PC-3 (cell line): ENCODE measurements at regions not wholly inside any gene's neighbourhood (a gene's known extent, or its start where the extent isn't known, plus 50 kb on each side); places are given as distances from the start of the nearest gene placed in this dataset.
A peak's percentile ranks its signal among the peaks of the same experiment; 100 is the strongest.

Experiments used
- ATAC-seq: fragments of 200-7000 bp; cut with Tn5 transposase; 2 replicates; pipeline ENCODE4 v1.9.1; 2020; ENCODE audit warnings: mild to moderate bottlenecking, moderate library complexity
- BruUV-seq: library from RNA; stranded (reverse); fragments of 400-500 nt; replicated peaks from 2 replicates; lab custom pipeline; 2021; lab: Mats Ljungman, UMichigan
- CTCF ChIA-PET: fragments of 300-600 bp; sonication (Branson Sonifier 250); formaldehyde crosslinking; loops from one replicate; lab custom pipeline; 2022; ENCODE audit warnings: antibody characterized with exemption; lab: Charles Lee
- POLR2A ChIA-PET: fragments of 300-600 bp; sonication (Branson Sonifier 250); formaldehyde crosslinking; loops from one replicate; lab custom pipeline; 2022; ENCODE audit warnings: antibody characterized with exemption; ENCODE audit not compliant: unreplicated experiment; lab: Charles Lee
- DNase-seq: peaks from one replicate; pipeline ENCODE4 v3.0.0-alpha.2; 2015
- H2AFZ ChIP-seq: fragments of 300-600 bp; sonication (generic); 2 replicates; pipeline ENCODE4 v1.6.0; 2016; ENCODE audit warnings: antibody characterized with exemption, low read length
- H3F3A ChIP-seq: fragments of 300-600 bp; sonication (generic); one replicate; pipeline ENCODE4 v1.6.0; 2017; ENCODE audit warnings: antibody characterized with exemption, low read length, control low read depth, mild to moderate bottlenecking; ENCODE audit not compliant: unreplicated experiment
- H3K27ac ChIP-seq: fragments of 300-600 bp; sonication (generic); 2 replicates; pipeline ENCODE4 v1.5.1; 2016; ENCODE audit warnings: mild to moderate bottlenecking, low read length
- H3K27me3 ChIP-seq: fragments of 300-600 bp; sonication (generic); 2 replicates; pipeline ENCODE4 v1.6.1; 2016; ENCODE audit warnings: low read length, mixed read lengths
- H3K36me3 ChIP-seq: fragments of 300-600 bp; sonication (generic); 2 replicates; pipeline ENCODE4 v1.6.1; 2016; ENCODE audit warnings: low read depth, mixed run types, low read length, mixed read lengths
- H3K4me1 ChIP-seq: fragments of 300-600 bp; sonication (generic); 2 replicates; pipeline ENCODE4 v1.5.1; 2016; ENCODE audit warnings: low read length; ENCODE audit not compliant: insufficient read depth
- H3K4me2 ChIP-seq: fragments of 300-600 bp; sonication (generic); 2 replicates; pipeline ENCODE4 v1.6.0; 2016; ENCODE audit warnings: low read length
- H3K4me3 ChIP-seq: fragments of 300-600 bp; sonication (generic); 2 replicates; pipeline ENCODE4 v1.5.1; 2016; ENCODE audit warnings: mild to moderate bottlenecking, low read length, mixed read lengths
- H3K79me2 ChIP-seq: fragments of 300-600 bp; sonication (generic); 2 replicates; pipeline ENCODE4 v1.6.1; 2017; ENCODE audit warnings: low read length, mixed read lengths
- H3K9ac ChIP-seq: fragments of 300-600 bp; sonication (generic); 2 replicates; pipeline ENCODE4 v1.6.0; 2016; ENCODE audit warnings: mild to moderate bottlenecking, low read length
- H3K9me2 ChIP-seq: fragments of 300-600 bp; sonication (generic); replicated peaks from 2 replicates; pipeline ENCODE4 v1.6.1; 2016; ENCODE audit warnings: mixed run types, low read length, mixed read lengths
- H3K9me3 ChIP-seq: fragments of 300-600 bp; sonication (generic); 2 replicates; pipeline ENCODE4 v1.6.1; 2016; ENCODE audit warnings: low read length, mixed read lengths
- H4K20me1 ChIP-seq: fragments of 300-600 bp; sonication (generic); 2 replicates; pipeline ENCODE4 v1.6.1; 2016; ENCODE audit warnings: low read length, mixed read lengths
- EZH2 ChIP-seq: fragments of 300-600 bp; sonication (generic); IDR thresholded peaks from one replicate; pipeline ENCODE4 v1.6.1; 2017; ENCODE audit warnings: antibody characterized with exemption, mild to moderate bottlenecking, low read length; ENCODE audit not compliant: unreplicated experiment
- EZH2phosphoT487 ChIP-seq: fragments of 300-600 bp; sonication (generic); IDR thresholded peaks from 2 replicates; pipeline ENCODE4 v1.6.1; 2018; ENCODE audit warnings: mild to moderate bottlenecking, antibody characterized with exemption, low read length, borderline replicate concordance
- intact Hi-C: fragments of 100-400 bp; cut with micrococcal nuclease; formaldehyde crosslinking; loops from 2 replicates; pipeline ENCODE4 v1.9.0; 2023
- TF ChIP-seq, protein P1 (sequence below): fragments of 300-600 bp; sonication (generic); conservative IDR thresholded peaks from 2 replicates; pipeline ENCODE4 v1.5.1; 2017; ENCODE audit warnings: antibody characterized with exemption, low read depth, mild to moderate bottlenecking, low read length

DNA sequence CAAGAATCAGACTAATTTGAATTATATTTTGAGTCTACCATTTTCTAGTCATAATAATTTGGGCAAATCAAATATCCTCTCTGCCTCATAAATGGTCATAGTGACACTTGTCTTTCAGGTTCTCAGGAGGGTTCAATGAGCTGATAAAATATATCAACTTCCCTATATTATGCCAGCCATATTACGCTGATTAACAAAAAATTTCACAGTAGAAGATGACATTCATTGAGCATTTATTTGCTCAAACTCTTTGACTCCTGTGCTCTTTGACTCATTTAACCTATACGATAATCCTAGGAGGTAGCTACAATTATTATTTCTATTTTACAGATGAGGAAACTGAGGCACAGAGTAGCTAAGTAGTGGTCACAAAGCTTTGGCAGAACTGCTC is 60.0 kb upstream of the CCDC91 start:
- H3K9me3 ChIP-seq = no peaks in the 10 kb centered on the region
- H3K27me3 ChIP-seq = no peaks in the 10 kb centered on the region
- DNase-seq (no peak), ATAC-seq (no peak)
- no TSS peak for BruUV-seq
- no peak overlapping the region for H3K4me3 ChIP-seq
- intact Hi-C loops = loop anchor here (2.0 kb wide), 3 partner anchors 43 to 147 kb away; no protein-coding TSS in a partner anchor
- peaks cover 7% of the 10 kb centered on the region for H3F3A ChIP-seq
- H3K4me1 ChIP-seq = peaks cover 31% of the 10 kb centered on the region
- peak overlapping the region; percentile 92 for H3K27ac ChIP-seq
- TF ChIP-seq EZH2 (no peak), EZH2phosphoT487 (no peak)
- TF ChIP-seq, protein P1, sequence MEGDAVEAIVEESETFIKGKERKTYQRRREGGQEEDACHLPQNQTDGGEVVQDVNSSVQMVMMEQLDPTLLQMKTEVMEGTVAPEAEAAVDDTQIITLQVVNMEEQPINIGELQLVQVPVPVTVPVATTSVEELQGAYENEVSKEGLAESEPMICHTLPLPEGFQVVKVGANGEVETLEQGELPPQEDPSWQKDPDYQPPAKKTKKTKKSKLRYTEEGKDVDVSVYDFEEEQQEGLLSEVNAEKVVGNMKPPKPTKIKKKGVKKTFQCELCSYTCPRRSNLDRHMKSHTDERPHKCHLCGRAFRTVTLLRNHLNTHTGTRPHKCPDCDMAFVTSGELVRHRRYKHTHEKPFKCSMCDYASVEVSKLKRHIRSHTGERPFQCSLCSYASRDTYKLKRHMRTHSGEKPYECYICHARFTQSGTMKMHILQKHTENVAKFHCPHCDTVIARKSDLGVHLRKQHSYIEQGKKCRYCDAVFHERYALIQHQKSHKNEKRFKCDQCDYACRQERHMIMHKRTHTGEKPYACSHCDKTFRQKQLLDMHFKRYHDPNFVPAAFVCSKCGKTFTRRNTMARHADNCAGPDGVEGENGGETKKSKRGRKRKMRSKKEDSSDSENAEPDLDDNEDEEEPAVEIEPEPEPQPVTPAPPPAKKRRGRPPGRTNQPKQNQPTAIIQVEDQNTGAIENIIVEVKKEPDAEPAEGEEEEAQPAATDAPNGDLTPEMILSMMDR = no peak
- peak overlapping the region; percentile 49; the same call in 1 of the 2 replicates for H2AFZ ChIP-seq
- no peaks in the 10 kb centered on the region for H3K79me2 ChIP-seq
- ChIA-PET CTCF (interaction anchor here (1.0 kb wide), 1 partner anchor 160 kb away, joined by 4 read pairs; no protein-coding TSS in a partner anchor), POLR2A (interaction anchor here (0.9 kb wide), 1 partner anchor 60 kb away, joined by 3 read pairs; the partner anchor contains the start of gene CCDC91)
- no peaks in the 10 kb centered on the region for H4K20me1 ChIP-seq
- H3K36me3 ChIP-seq = no peaks in the 10 kb centered on the region
- no peaks in the 10 kb centered on the region for H3K9me2 ChIP-seq
- H3K9ac ChIP-seq = peak overlapping the region; percentile 39
- H3K4me2 ChIP-seq = peak overlapping the region; percentile 63

DNA sequence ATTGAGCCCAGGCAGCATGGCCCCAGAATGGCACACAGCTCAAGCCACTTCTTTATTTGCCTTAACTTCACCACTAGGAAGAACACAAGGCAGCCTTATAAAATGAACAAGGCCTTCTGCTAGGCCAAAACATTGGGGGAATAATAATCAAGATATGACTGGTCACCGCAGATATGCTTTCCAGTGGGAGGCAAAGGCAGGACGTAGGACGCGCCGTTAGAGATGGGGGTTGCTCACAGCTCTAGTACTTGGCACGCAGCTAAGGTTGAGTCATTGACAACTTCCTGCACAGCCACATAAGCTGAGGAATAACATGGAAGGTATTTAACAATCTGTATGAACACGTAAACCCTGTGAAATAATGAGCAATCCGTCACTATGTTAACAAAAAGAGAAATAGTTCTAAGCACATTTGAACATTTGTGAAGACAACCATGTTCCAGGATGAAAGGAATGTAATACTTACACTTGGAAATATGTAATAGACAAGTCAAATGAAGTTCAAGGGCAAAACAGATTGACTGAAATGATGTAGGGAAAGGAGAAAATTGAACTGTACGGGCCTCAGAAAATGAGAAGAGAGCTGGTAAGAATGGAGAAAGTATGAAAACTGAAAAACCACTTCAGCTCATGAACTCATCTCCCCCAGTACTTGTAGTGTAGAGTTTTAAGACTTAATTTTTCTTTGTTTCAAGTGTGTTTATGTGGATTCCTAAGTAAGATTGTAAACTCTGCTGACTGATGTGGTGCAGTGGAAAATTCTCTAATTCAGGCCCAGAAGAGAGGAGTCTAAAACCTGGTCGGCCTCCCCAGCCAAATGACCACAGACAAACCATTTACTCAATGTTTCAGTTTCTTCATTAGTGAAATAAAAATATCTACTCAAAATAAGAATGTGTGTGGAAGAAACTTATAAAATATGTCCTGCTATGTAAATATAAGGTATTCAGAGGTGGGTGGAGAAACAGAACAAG is 59.3 kb upstream of the CCDC91 start:
- Histone ChIP-seq H3K79me2 (no peaks in the 10 kb centered on the region), H3F3A (peaks cover 7% of the 10 kb centered on the region), H3K4me3 (0 out of 2 replicates have a peak overlapping the region, but pooled peaks have one; percentile 9), H3K9ac (peak overlapping the region; percentile 61), H3K9me3 (no peaks in the 10 kb centered on the region), H2AFZ (peak overlapping the region; percentile 60), H4K20me1 (no peaks in the 10 kb centered on the region), H3K4me2 (peak overlapping the region; percentile 67), H3K36me3 (no peaks in the 10 kb centered on the region), H3K27me3 (no peaks in the 10 kb centered on the region), H3K4me1 (peaks cover 31% of the 10 kb centered on the region), H3K9me2 (no peaks in the 10 kb centered on the region), H3K27ac (peak overlapping the region; percentile 92)
- POLR2A ChIA-PET = interaction anchor here (0.5 to 0.9 kb wide), 2 partner anchors 10 to 60 kb away, joined by 3 to 9 read pairs; partner anchors contain the start of gene CCDC91
- CTCF ChIA-PET = interaction anchor here (0.6 to 1.0 kb wide), 2 partner anchors 161 to 296 kb away, joined by 3 to 4 read pairs; no protein-coding TSS in a partner anchor
- BruUV-seq = TSS peak; percentile 94
- TF ChIP-seq, protein P1 = no peak
- TF ChIP-seq EZH2 (no peak), EZH2phosphoT487 (no peak)
- intact Hi-C loops = loop anchor here (1.0 to 2.0 kb wide), 4 partner anchors 42 to 160 kb away; no protein-coding TSS in a partner anchor
- DNase-seq (peak; percentile 98), ATAC-seq (peak; percentile 98)
